Activated CD4-positive, alpha-beta T cell treated with anti-CD3 and anti-CD28 coated beads for 1 hour (primary cell): ENCODE measurements at regions not wholly inside any gene's neighbourhood (a gene's known extent, or its start where the extent isn't known, plus 50 kb on each side); places are given as distances from the start of the nearest gene placed in this dataset.

Experiments
- DNase-seq: peaks from one replicate; pipeline ENCODE4 v3.0.0-alpha.2; 2020

GRCh38 chr5:124692950-124693349 lies 53.5 kb downstream of the ZNF608 start:
- no peak for DNase-seq

DNA sequence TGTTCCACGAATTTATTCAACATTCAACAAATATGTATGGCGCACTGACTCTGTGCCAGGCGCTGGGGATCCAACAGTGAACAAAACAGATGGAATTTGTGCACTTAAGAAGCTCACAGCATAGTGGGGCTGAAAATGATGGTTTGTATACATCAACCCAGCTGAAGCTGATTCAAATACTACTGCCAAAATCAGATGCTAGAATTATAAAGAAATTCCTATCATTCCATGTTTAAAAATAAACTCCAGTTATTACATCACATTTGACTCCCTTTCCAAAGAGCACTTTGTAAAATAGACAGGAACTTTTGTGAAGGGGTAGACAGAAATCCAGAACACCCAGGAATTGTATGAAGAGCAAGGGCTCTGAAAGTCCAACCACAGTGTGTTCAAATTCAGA lies 54.1 kb downstream of the ZNF608 start:
- DNase-seq: no peak

DNA sequence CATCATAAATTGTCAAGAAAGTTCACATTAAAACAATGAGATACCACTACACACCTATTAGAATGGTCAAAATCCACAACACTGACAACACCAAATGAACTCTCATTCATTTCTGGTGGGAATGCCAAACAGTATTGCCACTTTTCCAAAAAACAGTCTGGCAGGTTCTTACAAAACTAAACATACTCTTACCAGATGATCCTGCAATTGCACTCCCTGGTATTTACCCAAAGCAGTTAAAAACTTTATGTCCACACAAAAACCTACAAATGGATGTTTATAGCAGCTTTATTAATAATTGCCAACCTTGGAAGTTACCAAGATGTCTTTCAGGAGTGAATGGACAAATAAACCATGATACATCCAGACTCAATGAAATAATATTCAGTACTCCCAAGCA lies 56.8 kb downstream of the ZNF608 start:
- no peak for DNase-seq

GRCh38 chr5:124686239-124687004 lies 60.0 kb downstream of the ZNF608 start:
- no peak for DNase-seq

GRCh38 chr5:124685404-124685930 lies 61.0 kb downstream of the ZNF608 start:
- DNase-seq: no peak

GRCh38 chr5:124683917-124684555 lies 62.4 kb downstream of the ZNF608 start:
- no peak for DNase-seq

DNA sequence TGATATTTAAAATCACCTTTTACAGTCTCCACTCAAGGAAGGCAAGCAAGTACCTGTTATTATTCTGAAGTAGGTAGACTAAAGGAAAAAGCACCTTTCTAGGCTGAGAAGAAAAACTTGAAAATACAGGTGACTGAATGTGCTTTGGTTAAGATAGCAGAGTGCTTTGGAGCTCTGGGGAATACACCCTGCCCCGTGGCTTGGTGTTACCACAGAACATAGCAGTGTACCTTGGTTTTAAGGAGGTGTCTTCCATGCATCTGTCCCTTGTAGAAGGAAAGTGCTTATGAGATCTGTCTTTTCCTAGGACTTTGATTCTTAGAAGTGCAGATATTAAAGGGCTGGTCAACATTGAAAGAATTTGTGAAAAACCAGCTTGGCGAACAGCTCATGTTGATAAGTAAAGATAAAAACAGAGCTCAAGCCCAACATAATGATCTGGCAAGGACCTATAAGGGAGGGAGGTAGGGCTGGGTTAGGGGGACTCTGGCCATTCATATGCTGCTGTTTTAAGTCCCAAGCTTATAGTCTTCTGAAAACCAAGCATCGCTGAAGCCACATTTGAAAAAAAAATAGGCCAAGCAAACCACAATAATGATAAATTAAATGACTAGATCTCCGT lies 66.8 kb downstream of the ZNF608 start:
- no peak for DNase-seq

DNA sequence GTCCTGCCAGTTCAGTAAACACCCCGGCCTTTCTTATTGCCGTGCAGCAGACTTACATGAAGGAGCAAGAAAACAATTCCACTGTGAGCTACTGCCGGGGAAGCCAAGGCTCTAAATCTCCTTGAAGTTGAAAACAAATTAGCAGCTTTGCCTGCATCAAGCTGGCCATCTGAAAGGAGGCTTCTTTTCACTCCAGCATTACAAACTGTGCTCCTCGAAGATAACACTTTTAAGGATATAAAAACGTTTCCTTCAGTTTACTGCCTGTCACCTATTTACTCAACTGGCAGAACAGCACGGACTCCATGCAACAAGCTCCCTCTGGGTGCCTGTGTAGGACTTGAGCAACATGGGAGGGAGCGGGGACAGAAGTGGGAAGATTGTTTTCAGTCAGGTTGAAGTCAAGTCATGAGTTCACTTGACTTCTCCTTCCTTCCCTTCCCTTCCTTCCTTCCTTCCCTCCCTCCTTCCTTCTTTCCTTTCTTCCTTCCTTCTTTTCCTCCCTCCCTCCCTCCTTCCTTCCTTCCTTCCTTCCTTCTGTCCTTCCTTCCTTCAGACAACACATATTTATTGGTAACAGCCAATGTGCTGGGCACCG lies 67.4 kb downstream of the ZNF608 start:
- no peak for DNase-seq

- DNase-seq: no peak
Observed at GRCh38 chr5:124678468-124678867, 68.0 kb downstream of the ZNF608 start.

- DNase-seq: no peak
Observed at GRCh38 chr5:124677374-124678351, 68.8 kb downstream of the ZNF608 start.

DNA sequence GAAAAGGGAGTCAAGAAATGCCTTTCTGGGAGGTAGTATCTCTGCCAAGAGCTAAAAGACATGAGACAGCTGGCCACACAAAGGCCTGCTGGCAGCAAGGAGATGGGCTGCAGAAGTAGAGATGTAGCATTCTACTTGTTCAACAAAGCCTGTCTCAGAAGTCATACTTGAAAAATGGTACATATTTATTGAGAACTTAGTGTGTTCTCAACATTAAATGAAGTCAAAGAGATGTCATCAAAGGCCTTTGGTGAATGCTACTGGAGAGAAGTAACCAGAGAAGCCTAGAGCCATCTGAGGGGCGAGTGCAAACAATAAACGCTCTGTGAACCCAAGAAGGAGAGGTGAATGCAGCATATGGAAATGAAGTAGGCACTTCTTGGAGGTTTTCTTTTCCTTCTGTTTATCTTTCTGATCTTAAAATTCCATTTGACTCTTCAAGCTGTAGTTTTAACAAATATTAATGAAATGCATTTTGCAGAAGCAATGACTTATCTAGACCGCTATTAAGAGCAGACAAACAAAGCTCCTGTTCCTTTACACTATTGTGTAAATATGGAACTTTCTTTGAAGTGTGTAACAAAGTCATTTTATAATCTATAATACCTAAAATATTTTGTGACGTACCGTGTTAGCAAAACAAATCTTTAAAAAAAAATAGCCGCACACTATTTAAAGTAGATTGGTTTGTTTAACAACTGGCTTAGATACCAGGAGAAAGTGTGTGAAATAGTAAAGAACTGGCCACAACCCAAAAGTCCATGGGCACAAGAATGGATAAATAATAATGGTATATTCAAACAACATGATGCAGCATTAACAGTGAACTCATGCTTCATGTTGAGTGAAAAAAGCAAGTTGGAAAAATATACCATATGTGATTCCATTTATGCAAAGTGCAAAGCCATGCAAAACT lies 70.2 kb downstream of the ZNF608 start:
- no peak for DNase-seq

GRCh38 chr5:124671193-124671592 lies 75.2 kb downstream of the ZNF608 start:
- no peak for DNase-seq

DNA sequence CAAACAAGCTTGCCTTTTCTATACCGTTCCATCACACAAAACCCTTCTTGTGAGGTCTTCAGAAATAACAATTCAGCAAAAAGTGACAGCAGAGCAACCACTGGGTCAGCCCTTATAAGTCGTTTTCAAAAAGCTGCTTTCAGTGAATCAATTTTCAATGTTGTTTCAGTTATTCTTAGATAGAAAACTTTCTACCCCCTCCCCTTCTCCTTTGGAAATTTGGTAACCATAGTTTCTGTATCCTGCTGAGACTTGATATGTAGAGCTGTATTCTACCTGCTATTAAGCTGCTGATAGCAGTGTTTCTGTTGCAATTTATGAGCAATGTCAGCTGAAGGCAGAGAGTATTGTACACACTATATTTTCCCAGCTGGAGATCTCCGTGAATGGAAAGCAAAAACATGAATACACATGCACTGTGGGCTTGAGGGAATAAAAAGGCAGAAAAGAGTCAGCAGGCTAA lies 75.7 kb downstream of the ZNF608 start:
- no peak for DNase-seq

DNA sequence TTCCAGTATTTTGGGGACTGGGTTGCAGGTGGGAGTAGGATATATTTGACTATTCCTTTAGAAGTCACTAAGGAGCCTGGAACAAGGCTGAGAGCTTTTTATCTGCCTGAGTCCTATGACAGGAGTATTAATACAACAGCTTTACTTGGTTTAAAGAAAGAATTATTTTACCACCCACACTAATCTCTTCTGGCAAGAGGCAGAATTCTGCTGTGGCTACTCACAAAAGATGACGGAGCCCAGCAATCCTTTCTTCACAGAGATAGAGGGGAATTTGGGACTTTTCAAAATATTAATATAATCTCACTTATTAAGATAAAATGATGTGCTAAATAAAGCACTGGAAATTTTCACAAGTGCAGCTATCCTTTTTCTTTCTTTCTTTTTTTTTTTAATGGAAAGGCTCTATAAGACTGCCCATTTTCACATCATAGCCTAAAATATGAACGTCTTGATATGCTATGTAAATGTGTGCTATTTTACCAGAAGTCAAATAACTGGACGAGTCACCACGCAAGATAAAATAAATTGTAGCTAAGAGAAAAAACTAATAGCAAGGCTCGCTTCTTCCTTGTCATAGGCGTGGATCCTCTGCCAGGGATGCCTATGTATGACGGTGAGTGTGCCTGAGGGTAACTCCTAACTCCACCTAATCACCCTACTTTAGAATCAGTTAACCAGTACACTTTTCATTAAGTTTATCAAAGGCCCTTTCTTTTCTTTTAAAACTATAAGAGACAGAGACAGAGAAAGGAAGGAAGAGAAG lies 76.3 kb downstream of the ZNF608 start:
- no peak for DNase-seq

- no peak for DNase-seq
Observed at GRCh38 chr5:124669300-124669648, 77.2 kb downstream of the ZNF608 start.

GRCh38 chr5:124668353-124669299 lies 77.8 kb downstream of the ZNF608 start:
- no peak for DNase-seq

GRCh38 chr5:124665625-124666024 lies 80.8 kb downstream of the ZNF608 start:
- no peak for DNase-seq

DNA sequence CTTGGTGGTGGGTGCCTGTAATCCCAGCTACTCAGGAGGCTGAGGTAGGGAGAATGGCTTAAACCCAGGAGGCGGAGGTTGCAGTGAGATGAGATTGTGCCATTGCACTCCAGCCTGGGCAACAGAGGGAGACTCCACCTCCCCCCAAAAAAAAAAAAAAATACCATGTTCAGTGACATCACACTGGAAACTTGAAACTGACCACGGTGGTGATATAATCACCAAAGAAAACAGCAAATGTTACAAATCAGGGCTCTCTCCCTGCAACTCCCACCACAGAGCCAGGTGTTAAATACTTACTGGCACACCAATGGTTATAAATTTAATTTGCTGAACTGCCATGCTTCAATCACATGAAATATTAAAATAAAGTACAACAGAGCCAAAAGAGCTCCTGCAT lies 81.4 kb downstream of the ZNF608 start:
- no peak for DNase-seq

- DNase-seq: no peak
Observed at GRCh38 chr5:124664287-124664686, 82.2 kb downstream of the ZNF608 start.
